ENCODE measurements at regions not wholly inside any gene's neighbourhood (a gene's known extent, or its start where the extent isn't known, plus 50 kb on each side); places are given as distances from the start of the nearest gene placed in this dataset.

DNA sequence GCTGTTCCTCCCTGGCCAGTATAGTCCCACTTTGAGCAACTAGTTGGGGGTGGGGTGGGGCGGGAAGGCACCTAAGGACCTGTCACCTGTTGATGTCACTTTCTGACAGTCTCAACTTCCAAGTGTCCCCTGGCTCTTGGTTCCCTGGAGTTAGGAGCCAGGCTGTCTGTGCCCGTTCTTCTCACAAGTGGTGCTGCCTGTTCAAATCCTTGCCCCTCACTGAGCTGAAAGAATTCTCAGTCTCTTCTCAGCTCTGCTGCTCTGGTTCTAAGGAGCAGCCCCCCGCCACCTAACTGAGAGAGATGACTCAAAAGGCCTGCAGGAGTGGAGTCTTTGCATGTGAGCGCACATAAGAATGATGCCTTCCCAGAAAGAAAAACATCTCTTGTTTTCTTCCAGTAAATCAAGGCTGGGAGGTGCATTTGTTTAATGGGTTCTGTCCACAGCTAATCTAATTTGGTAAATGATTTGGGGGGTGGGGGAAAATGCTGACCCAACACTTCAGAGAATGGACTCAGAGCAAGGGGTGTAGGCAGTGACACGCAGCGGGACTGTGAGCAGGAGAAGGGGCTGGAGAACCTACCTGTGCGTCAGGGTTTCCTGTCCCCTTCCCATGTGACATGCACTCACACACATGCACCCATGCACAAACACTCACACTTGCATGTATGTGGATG, 78.2 kb upstream of the NLRP1 start:
- no peak for TF ChIP-seq CTCF (conservative IDR thresholded peaks at IDR 0.05)
- no peak for TF ChIP-seq EZH2 (IDR thresholded peaks at IDR 0.05; ENCODE audit: low read depth)
